Chondrocyte (in vitro differentiated cells): ENCODE measurements at regions not wholly inside any gene's neighbourhood (a gene's known extent, or its start where the extent isn't known, plus 50 kb on each side); places are given as distances from the start of the nearest gene placed in this dataset.

Source experiments
- DNase-seq: peaks from one replicate; pipeline ENCODE4 v3.0.0; 2021; ENCODE audit warnings: mixed read lengths, low spot score
- H3K27ac Mint-ChIP-seq: one replicate; pipeline ENCODE4 v1.8.0; 2021; ENCODE audit warnings: mild to moderate bottlenecking, moderate library complexity, mixed read lengths; ENCODE audit not compliant: unreplicated experiment
- H3K27me3 Mint-ChIP-seq: 2 replicates; pipeline ENCODE4 v1.8.0; 2021; ENCODE audit warnings: low read depth, mixed read lengths
- H3K36me3 Mint-ChIP-seq: 2 replicates; pipeline ENCODE4 v1.8.0; 2021; ENCODE audit warnings: low read depth, mixed read lengths
- H3K4me1 Mint-ChIP-seq: 2 replicates; pipeline ENCODE4 v1.8.0; 2021; ENCODE audit warnings: low read depth, mild to moderate bottlenecking, mixed read lengths
- H3K4me3 Mint-ChIP-seq: one replicate; pipeline ENCODE4 v1.8.0; 2021; ENCODE audit warnings: mild to moderate bottlenecking, moderate library complexity, mixed read lengths; ENCODE audit not compliant: unreplicated experiment
- H3K9me3 Mint-ChIP-seq: 2 replicates; pipeline ENCODE4 v1.8.0; 2021; ENCODE audit warnings: low read depth, mixed read lengths
- TF ChIP-seq, protein P1 (sequence below): fragments of 200-600 bp; sonication (generic); IDR thresholded peaks from 2 replicates; pipeline ENCODE4 v1.5.0; 2021; ENCODE audit warnings: antibody characterized with exemption, mild to moderate bottlenecking, moderate library complexity

DNA sequence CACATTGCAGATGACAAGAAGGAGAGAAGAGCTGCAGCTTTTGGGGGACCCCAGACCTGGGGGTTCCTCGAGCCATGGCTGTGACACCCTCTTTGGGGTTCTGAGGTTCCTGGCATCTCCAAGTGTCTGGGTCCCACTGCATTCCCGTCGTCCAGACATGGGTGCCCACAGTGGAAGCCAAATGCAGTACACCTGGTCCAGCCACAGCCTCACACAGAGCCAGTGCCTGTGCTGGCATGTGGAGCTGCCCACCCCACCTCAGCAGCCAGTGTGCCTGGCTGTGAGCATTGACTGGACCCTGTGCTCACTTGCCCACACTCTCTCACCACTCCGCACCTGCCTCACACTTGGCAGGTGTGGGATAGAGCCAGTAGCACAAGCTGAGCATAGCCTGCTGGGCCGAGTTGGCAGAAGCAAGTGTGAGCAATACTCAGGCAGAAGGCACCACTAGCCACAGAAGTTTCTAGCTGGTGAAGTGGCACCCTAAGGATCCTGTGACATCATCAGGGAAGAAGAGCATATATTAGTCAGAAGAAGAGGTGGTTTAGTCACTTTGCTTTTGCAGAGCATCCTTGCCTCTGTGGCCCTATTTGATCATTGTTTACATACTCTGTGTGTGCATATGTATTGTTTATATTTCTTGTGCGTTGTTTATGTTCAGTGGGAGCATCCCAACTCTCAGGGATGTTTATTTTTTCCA, 65.0 kb upstream of the MAGEB2 start:
- TF ChIP-seq, protein P1, sequence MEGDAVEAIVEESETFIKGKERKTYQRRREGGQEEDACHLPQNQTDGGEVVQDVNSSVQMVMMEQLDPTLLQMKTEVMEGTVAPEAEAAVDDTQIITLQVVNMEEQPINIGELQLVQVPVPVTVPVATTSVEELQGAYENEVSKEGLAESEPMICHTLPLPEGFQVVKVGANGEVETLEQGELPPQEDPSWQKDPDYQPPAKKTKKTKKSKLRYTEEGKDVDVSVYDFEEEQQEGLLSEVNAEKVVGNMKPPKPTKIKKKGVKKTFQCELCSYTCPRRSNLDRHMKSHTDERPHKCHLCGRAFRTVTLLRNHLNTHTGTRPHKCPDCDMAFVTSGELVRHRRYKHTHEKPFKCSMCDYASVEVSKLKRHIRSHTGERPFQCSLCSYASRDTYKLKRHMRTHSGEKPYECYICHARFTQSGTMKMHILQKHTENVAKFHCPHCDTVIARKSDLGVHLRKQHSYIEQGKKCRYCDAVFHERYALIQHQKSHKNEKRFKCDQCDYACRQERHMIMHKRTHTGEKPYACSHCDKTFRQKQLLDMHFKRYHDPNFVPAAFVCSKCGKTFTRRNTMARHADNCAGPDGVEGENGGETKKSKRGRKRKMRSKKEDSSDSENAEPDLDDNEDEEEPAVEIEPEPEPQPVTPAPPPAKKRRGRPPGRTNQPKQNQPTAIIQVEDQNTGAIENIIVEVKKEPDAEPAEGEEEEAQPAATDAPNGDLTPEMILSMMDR = no peak
- no peaks in the 10 kb centered on the region for H3K9me3 Mint-ChIP-seq
- no peaks in the 10 kb centered on the region for H3K36me3 Mint-ChIP-seq
- H3K27ac Mint-ChIP-seq = no peak overlapping the region
- no peak for DNase-seq
- H3K27me3 Mint-ChIP-seq = no peaks in the 10 kb centered on the region
- peaks cover 7% of the 10 kb centered on the region for H3K4me1 Mint-ChIP-seq
- H3K4me3 Mint-ChIP-seq = no peak overlapping the region

DNA sequence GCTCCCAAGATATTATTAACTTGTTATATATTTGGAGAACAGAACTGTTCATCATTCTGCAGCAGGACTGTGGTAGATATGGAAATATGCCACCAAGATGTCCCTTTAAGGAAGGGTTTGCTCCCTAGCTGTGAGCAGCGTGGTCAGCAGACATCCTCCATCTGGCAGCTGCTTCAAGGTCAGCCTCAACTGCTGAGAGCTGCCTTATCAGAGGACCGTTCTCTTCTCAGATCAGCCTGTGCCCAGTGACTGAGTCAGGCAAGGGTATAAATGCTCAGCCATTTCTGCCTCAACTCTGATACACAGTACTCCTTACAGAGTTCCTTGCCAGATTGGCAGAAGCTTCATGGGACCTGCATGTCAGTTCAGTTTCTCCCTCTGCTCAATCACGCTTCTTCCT, 63.4 kb upstream of the MAGEB2 start:
- Mint-ChIP-seq H3K4me3 (no peak overlapping the region), H3K27ac (no peak overlapping the region), H3K27me3 (no peaks in the 10 kb centered on the region), H3K36me3 (no peaks in the 10 kb centered on the region), H3K4me1 (peaks cover 7% of the 10 kb centered on the region), H3K9me3 (no peaks in the 10 kb centered on the region)
- TF ChIP-seq, protein P1 = no peak
- no peak for DNase-seq

DNA sequence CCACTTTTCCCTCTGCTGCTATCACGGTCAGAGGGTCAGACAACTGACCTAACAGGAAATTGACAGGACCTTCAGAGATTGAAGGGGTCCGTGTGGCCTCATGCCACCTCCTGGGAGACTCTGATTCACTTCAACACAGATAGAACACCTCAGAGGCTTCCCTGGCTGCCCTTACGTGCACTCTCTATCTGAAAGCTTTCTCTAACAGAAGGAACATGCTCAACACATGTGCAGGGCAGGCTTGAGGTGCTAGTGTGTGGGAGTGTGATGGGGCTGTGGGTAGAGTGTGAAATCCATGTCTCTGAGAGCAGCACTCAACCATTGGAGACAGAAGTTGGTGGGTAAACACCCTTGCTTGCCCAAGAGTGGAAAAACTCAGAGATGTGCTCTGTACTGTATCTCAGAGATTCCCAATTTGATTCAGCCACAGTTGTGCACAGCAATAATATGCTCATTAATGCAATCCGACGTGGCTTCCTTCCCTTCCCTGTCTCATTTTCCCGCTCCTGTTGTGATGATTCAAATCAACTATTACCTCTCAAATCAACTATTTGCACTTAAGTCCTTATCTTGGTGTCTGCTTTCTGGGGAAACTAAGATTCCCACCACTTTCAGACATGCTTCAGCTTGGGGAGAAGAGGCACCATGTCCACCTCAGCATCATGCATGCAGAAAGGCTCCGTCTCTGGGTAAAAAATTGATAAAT, 62.0 kb upstream of the MAGEB2 start:
- H3K27ac Mint-ChIP-seq = no peak overlapping the region

DNA sequence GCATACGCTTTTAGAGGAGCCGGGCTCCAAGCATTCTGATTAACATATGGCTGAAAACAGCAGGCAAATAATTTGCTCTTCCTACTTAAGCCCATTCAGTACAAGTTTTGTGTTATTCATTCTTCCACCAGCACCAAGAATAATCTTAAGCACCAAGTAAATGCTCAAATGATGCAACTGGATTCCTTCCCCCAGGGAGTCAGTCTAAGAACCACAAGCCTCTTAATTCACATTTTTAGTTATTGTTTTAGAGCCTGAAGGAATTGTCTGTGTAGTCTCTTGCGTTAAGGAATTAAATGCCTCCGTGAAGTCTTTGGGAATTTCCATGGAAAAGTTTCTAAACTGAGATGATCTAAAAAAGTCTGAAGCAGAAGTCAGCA, 61.5 kb upstream of the MAGEB2 start:
- Mint-ChIP-seq H3K4me1 (peaks cover 7% of the 10 kb centered on the region), H3K27me3 (peaks cover 3% of the 10 kb centered on the region), H3K9me3 (no peaks in the 10 kb centered on the region), H3K4me3 (no peak overlapping the region), H3K27ac (no peak overlapping the region), H3K36me3 (no peaks in the 10 kb centered on the region)
- no peak for DNase-seq
- TF ChIP-seq, protein P1 = no peak

More for the DNA sequence above, 62.0 kb upstream of the MAGEB2 start:
- Mint-ChIP-seq H3K9me3 (no peaks in the 10 kb centered on the region), H3K4me1 (peaks cover 7% of the 10 kb centered on the region), H3K36me3 (no peaks in the 10 kb centered on the region), H3K4me3 (no peak overlapping the region), H3K27me3 (peaks cover 3% of the 10 kb centered on the region)
- TF ChIP-seq, protein P1 = no peak
- no peak for DNase-seq

DNA sequence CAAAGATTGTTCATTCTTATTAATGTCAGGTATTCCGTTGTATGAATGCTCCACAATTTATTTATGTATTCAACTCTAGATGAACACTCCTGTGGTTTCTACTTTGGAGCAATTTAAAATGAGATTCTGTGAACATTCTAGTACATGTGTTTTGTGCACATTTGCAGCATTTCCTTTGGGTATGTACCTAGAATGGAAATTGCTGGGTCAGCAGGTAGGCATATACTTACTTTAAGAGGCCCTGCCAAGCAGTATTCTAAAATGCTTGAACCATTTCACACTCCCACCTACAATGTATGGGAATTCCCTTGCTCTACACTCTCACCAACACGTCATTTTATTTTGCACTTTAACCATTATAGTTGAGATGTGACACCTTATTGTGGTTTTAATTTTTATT, 59.4 kb upstream of the MAGEB2 start:
- H3K36me3 Mint-ChIP-seq = no peaks in the 10 kb centered on the region
- no peaks in the 10 kb centered on the region for H3K9me3 Mint-ChIP-seq
- H3K27me3 Mint-ChIP-seq = peaks cover 3% of the 10 kb centered on the region
- TF ChIP-seq, protein P1 = no peak
- H3K4me1 Mint-ChIP-seq = peaks cover 7% of the 10 kb centered on the region
- H3K27ac Mint-ChIP-seq = no peak overlapping the region
- no peak overlapping the region for H3K4me3 Mint-ChIP-seq
- no peak for DNase-seq
